ENCODE measurements at regions not wholly inside any gene's neighbourhood (a gene's known extent, or its start where the extent isn't known, plus 50 kb on each side); places are given as distances from the start of the nearest gene placed in this dataset.

GRCh38 chr21:19507682-19508260 is 1104.2 kb upstream of the TMPRSS15 start:
- in situ Hi-C loops (cut with MboI), result no loop called here
- intact Hi-C loops (cut with micrococcal nuclease), result no loop called here
- DNase-seq (ENCODE audit: extremely low read depth in 1 of 4, low spot score in 3 of 4) (peak; percentile 18 to 26 (median 20)), ATAC-seq (0 out of 3 replicates have a peak, but pooled peaks have one; percentile 49), FAIRE-seq (no peak)
- Histone ChIP-seq H3K4me2 (ENCODE audit: insufficient read depth, low read length) (no peak overlapping the region), H2AFZ (ENCODE audit: low read depth, low read length) (no peak overlapping the region), H3K9me1 (ENCODE audit: control insufficient read depth, insufficient read depth, low read length) (no peaks in the 10 kb centered on the region), H4K20me1 (replicated peaks; ENCODE audit: control insufficient read depth, insufficient read depth, low read length) (no peaks in the 10 kb centered on the region), H3K27me3 (ENCODE audit: control insufficient read depth in 2 of 2, insufficient read depth in 2 of 2, low read length in 2 of 2) (no peaks in the 10 kb centered on the region), H3K36me3 (ENCODE audit: control insufficient read depth, insufficient read depth, low read length) (no peaks in the 10 kb centered on the region), H3K27ac (ENCODE audit: extremely low read depth, low read depth, low read length) (no peak overlapping the region), H3K9me3 (replicated peaks; ENCODE audit: control insufficient read depth, insufficient read depth, low read depth, low read length) (no peaks in the 10 kb centered on the region), H3K4me3 (no peak overlapping the region), H3K79me2 (ENCODE audit: control insufficient read depth, insufficient read depth, low read length) (no peaks in the 10 kb centered on the region), H3K9ac (ENCODE audit: insufficient read depth in 1 of 2, low read depth in 2 of 2, low read length in 2 of 2) (no peak overlapping the region), H3K4me1 (replicated peaks in 1 of 2; ENCODE audit: control insufficient read depth in 2 of 2, insufficient read depth in 2 of 2, low read length in 2 of 2) (no peaks in the 10 kb centered on the region)
- CTCF ChIA-PET (ENCODE audit: low intra/inter-chr PET ratio), result no interaction called here
- POLR2A ChIA-PET, result interaction anchor here (0.8 kb wide), 1 partner anchor 16 kb away, joined by 3 read pairs; no protein-coding TSS in a partner anchor
- WGBS (ENCODE audit: insufficient coverage, low coverage, missing lambda C conversion rate), result 21% methylated on average over 3 of the region's 3 CpGs
- no TSS peak for BruUV-seq (replicated peaks)
- TF ChIP-seq ZNF324 (CRISPR knock-in tag; IDR thresholded peaks at IDR 0.05), result no peak
- TF ChIP-seq ZNF398 (CRISPR knock-in tag; IDR thresholded peaks at IDR 0.05), result no peak
- TF ChIP-seq CBFB (CRISPR knock-in tag; IDR thresholded peaks at IDR 0.05), result no peak
- TF ChIP-seq ZFP36 (IDR thresholded peaks at IDR 0.05; ENCODE audit: low read depth, low read length, partially characterized antibody), result no peak
- TF ChIP-seq MAFK (IDR thresholded peaks at IDR 0.05; ENCODE audit: low read length), result no peak
- no peak for TF ChIP-seq ZNF551 (CRISPR knock-in tag; IDR thresholded peaks at IDR 0.05)
- no peak for TF ChIP-seq BHLHE40 (IDR thresholded peaks at IDR 0.05; ENCODE audit: low read length)
- TF ChIP-seq ZNF717 (CRISPR knock-in tag; IDR thresholded peaks at IDR 0.05), result no peak
- TF ChIP-seq, protein P1, sequence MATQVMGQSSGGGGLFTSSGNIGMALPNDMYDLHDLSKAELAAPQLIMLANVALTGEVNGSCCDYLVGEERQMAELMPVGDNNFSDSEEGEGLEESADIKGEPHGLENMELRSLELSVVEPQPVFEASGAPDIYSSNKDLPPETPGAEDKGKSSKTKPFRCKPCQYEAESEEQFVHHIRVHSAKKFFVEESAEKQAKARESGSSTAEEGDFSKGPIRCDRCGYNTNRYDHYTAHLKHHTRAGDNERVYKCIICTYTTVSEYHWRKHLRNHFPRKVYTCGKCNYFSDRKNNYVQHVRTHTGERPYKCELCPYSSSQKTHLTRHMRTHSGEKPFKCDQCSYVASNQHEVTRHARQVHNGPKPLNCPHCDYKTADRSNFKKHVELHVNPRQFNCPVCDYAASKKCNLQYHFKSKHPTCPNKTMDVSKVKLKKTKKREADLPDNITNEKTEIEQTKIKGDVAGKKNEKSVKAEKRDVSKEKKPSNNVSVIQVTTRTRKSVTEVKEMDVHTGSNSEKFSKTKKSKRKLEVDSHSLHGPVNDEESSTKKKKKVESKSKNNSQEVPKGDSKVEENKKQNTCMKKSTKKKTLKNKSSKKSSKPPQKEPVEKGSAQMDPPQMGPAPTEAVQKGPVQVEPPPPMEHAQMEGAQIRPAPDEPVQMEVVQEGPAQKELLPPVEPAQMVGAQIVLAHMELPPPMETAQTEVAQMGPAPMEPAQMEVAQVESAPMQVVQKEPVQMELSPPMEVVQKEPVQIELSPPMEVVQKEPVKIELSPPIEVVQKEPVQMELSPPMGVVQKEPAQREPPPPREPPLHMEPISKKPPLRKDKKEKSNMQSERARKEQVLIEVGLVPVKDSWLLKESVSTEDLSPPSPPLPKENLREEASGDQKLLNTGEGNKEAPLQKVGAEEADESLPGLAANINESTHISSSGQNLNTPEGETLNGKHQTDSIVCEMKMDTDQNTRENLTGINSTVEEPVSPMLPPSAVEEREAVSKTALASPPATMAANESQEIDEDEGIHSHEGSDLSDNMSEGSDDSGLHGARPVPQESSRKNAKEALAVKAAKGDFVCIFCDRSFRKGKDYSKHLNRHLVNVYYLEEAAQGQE (IDR thresholded peaks at IDR 0.05; ENCODE audit: borderline replicate concordance), result peak; percentile 22; the same call in 1 of the 2 replicates
- TF ChIP-seq, protein P1 (CRISPR knock-in tag; IDR thresholded peaks at IDR 0.05; ENCODE audit: low read depth), result no peak
- no peak for TF ChIP-seq HMG20B (CRISPR knock-in tag; IDR thresholded peaks at IDR 0.05)
- TF ChIP-seq PRMT5 (CRISPR knock-in tag; IDR thresholded peaks at IDR 0.05), result no peak
- no peak for TF ChIP-seq HNRNPK (IDR thresholded peaks at IDR 0.05; ENCODE audit: low read depth, low read length, poor library complexity, severe bottlenecking)
- TF ChIP-seq, protein P2, sequence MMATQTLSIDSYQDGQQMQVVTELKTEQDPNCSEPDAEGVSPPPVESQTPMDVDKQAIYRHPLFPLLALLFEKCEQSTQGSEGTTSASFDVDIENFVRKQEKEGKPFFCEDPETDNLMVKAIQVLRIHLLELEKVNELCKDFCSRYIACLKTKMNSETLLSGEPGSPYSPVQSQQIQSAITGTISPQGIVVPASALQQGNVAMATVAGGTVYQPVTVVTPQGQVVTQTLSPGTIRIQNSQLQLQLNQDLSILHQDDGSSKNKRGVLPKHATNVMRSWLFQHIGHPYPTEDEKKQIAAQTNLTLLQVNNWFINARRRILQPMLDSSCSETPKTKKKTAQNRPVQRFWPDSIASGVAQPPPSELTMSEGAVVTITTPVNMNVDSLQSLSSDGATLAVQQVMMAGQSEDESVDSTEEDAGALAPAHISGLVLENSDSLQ (IDR thresholded peaks at IDR 0.05), result no peak

All from K562 (cell line).